NB4 (cell line): ENCODE measurements at regions not wholly inside any gene's neighbourhood (a gene's known extent, or its start where the extent isn't known, plus 50 kb on each side); places are given as distances from the start of the nearest gene placed in this dataset.

ENCODE experiments used
- MYC ChIP-seq: IDR thresholded peaks from 2 replicates; pipeline ENCODE4 v1.6.1; 2011; ENCODE audit warnings: low read depth, low read length
- POLR2A ChIP-seq: IDR thresholded peaks from 2 replicates; pipeline ENCODE4 v1.6.1; 2011; ENCODE audit warnings: mild to moderate bottlenecking; ENCODE audit not compliant: insufficient read length; ENCODE audit errors: extremely low read depth
- TF ChIP-seq, protein P1 (sequence below): IDR thresholded peaks from one replicate; pipeline ENCODE4 v1.5.1; 2012; ENCODE audit warnings: low read depth, low read length
- TF ChIP-seq, protein P2 (sequence below): IDR thresholded peaks from 2 replicates; pipeline ENCODE4 v1.6.1; 2011; ENCODE audit warnings: low read depth, low read length

DNA sequence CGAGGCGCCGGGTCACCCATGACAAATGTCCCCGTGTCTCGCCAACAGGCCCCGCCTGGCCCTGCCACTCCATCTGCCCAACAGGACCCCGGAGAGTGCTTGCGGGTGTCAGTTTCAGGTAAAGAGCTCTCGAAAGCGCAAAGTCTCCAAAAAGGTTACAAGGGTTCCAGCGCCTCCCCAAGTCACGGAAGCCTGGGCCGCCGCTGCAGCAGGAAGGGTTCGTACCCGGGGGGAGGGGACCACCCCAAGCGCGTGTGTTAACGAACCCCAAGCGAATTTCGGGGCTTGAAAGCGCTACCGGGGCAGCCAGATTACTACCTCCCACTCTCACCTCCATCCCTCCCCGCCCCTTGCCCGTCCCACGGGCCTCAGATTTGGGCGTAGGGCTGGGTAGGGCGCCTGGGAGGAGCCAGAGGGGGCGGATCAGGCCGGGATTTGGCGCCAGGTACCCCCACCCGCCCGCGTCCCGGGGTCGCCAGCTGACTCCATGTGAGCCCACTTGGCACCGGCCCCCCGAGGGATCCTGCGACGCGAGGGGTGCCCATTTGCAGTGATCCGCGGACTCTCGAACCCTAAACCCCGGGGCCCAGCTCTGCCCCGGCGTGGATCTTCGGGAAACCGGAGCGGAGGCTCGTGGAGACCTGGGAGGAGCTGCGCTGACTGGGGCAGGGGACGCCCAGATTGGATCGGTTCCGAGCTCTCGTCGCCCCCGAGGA lies 85.9 kb downstream of the NR2F2 start:
- TF ChIP-seq POLR2A (no peak), MYC (no peak)
- TF ChIP-seq, protein P1, sequence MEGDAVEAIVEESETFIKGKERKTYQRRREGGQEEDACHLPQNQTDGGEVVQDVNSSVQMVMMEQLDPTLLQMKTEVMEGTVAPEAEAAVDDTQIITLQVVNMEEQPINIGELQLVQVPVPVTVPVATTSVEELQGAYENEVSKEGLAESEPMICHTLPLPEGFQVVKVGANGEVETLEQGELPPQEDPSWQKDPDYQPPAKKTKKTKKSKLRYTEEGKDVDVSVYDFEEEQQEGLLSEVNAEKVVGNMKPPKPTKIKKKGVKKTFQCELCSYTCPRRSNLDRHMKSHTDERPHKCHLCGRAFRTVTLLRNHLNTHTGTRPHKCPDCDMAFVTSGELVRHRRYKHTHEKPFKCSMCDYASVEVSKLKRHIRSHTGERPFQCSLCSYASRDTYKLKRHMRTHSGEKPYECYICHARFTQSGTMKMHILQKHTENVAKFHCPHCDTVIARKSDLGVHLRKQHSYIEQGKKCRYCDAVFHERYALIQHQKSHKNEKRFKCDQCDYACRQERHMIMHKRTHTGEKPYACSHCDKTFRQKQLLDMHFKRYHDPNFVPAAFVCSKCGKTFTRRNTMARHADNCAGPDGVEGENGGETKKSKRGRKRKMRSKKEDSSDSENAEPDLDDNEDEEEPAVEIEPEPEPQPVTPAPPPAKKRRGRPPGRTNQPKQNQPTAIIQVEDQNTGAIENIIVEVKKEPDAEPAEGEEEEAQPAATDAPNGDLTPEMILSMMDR, result no peak
- TF ChIP-seq, protein P2, sequence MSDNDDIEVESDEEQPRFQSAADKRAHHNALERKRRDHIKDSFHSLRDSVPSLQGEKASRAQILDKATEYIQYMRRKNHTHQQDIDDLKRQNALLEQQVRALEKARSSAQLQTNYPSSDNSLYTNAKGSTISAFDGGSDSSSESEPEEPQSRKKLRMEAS, result no peak
